Lower leg skin (tissue), 3 donors: ENCODE measurements at regions not wholly inside any gene's neighbourhood (a gene's known extent, or its start where the extent isn't known, plus 50 kb on each side); places are given as distances from the start of the nearest gene placed in this dataset.

Experiments used
- POLR2A ChIP-seq, 2 donors: fragments of 450-650 bp; IDR thresholded peaks; one replicate each; pipeline ENCODE4 v1.6.1; 2016 to 2017; ENCODE audit warnings: antibody characterized with exemption in 2 of 2, mild to moderate bottlenecking in 1 of 2, moderate library complexity in 1 of 2
- TF ChIP-seq, protein P1 (sequence below), 3 donors: fragments of 450-650 bp; IDR thresholded peaks; one replicate each; pipeline ENCODE4 v1.5.1; 2016; ENCODE audit warnings: antibody characterized with exemption in 3 of 3, mild to moderate bottlenecking in 3 of 3, moderate library complexity in 2 of 3

DNA sequence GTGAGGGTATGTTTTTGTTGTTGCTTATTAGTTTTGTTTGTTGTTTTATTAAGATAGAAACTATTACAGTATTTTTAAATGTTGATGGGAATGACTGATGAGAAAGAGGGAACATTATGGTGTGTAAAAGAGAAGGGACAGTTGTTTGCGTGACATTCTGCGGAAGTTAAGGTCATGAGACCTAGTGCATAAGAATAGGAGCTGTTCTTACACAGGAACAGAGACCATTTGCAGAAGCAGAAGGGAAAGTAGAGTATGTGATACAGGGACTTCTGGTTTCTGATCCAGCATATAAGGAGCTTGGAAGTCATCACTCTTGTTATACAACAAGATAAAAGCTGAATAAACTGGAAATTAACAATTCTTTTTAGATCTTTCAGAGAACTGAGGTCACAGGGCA lies 299.2 kb upstream of the API5 start:
- TF ChIP-seq, protein P1, sequence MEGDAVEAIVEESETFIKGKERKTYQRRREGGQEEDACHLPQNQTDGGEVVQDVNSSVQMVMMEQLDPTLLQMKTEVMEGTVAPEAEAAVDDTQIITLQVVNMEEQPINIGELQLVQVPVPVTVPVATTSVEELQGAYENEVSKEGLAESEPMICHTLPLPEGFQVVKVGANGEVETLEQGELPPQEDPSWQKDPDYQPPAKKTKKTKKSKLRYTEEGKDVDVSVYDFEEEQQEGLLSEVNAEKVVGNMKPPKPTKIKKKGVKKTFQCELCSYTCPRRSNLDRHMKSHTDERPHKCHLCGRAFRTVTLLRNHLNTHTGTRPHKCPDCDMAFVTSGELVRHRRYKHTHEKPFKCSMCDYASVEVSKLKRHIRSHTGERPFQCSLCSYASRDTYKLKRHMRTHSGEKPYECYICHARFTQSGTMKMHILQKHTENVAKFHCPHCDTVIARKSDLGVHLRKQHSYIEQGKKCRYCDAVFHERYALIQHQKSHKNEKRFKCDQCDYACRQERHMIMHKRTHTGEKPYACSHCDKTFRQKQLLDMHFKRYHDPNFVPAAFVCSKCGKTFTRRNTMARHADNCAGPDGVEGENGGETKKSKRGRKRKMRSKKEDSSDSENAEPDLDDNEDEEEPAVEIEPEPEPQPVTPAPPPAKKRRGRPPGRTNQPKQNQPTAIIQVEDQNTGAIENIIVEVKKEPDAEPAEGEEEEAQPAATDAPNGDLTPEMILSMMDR (IDR thresholded peaks at IDR 0.05), result no peak
- TF ChIP-seq POLR2A (IDR thresholded peaks at IDR 0.05), result no peak
